HepG2 (cell line): ENCODE measurements at regions not wholly inside any gene's neighbourhood (a gene's known extent, or its start where the extent isn't known, plus 50 kb on each side); places are given as distances from the start of the nearest gene placed in this dataset.
"Not testable (repeated sequence)": the region's sequence is repeated elsewhere in the genome, so short reads cannot be mapped to it uniquely, and the experiment has no call there.

Source experiments
- ATAC-seq: fragments of 200-7000 bp; cut with Tn5 transposase; 3 replicates; pipeline ENCODE4 v1.9.1; 2020; ENCODE audit warnings: mild to moderate bottlenecking, moderate library complexity
- BruUV-seq: library from RNA; stranded (reverse); fragments of 400-500 nt; replicated peaks from 2 replicates; lab custom pipeline; 2021; lab: Mats Ljungman, UMichigan
- CTCF ChIA-PET: fragments of 300-600 bp; formaldehyde crosslinking; extraction: SDS; loops from one replicate; lab custom pipeline; 2021; ENCODE audit warnings: low total read pairs, inconsistent platforms, low intra/inter-chr PET ratio; lab: Yijun Ruan, JAX
- POLR2A ChIA-PET: fragments of 350-600 bp; sonication (Branson Sonifier 250); formaldehyde crosslinking; loops from one replicate; lab custom pipeline; 2020; ENCODE audit warnings: antibody characterized with exemption, inconsistent platforms; lab: Yijun Ruan, JAX
- DNase-seq: peaks from one replicate; pipeline ENCODE4 v3.0.0-alpha.2; 2015; ENCODE audit warnings: low spot score
- FAIRE-seq: peaks from 3 replicates; lab custom pipeline; 2011; peaks lifted over from hg19 to GRCh38; lab: Jason Lieb, UNC
- H2AFZ ChIP-seq: one replicate; pipeline ENCODE4 v1.6.1; 2011; ENCODE audit warnings: low read length, inconsistent platforms
- H3K27ac ChIP-seq: fragments of 300-600 bp; 3 replicates; pipeline ENCODE4 v1.8.0; 2011; ENCODE audit warnings: mixed run types, mild to moderate bottlenecking, mixed read lengths, low read length, inconsistent platforms; ENCODE audit not compliant: insufficient read depth; ENCODE audit errors: extremely low read length
- H3K27me3 ChIP-seq, 2 experiments: fragments of 200-600 bp in 1 of 2; 2 replicates in 1 of 2; 3 replicates in 1 of 2; pipeline versions ENCODE4 v1.6.0 to v1.8.0; 2011; ENCODE audit warnings: low read length in 2 of 2, mild to moderate bottlenecking in 2 of 2, moderate library complexity in 2 of 2, inconsistent platforms in 1 of 2; ENCODE audit not compliant: insufficient read depth in 2 of 2, control insufficient read depth in 1 of 2
- H3K36me3 ChIP-seq, 2 experiments: fragments of 200-600 bp in 1 of 2; replicated peaks in 1 of 2; 2 replicates in 1 of 2; 3 replicates in 1 of 2; pipeline versions ENCODE4 v1.5.1 to v1.8.0; 2011; ENCODE audit warnings: low read length in 2 of 2, inconsistent platforms in 1 of 2; ENCODE audit not compliant: insufficient read depth in 2 of 2, control insufficient read depth in 1 of 2
- H3K4me1 ChIP-seq: 2 replicates; pipeline ENCODE4 v1.5.1; 2012; ENCODE audit warnings: low read length, inconsistent platforms; ENCODE audit not compliant: insufficient read depth
- H3K4me2 ChIP-seq: 2 replicates; pipeline ENCODE4 v1.6.0; 2011; ENCODE audit warnings: low read depth, low read length, inconsistent platforms
- H3K4me3 ChIP-seq, 3 experiments: fragments of 200-600 bp in 1 of 3; sonication (generic), shearing (Covaris generic) in 1 of 3; replicated peaks in 1 of 3; 2 replicates each; pipeline ENCODE4 v1.5.1; 2011 to 2016; ENCODE audit warnings: low read length in 3 of 3, inconsistent platforms in 2 of 3, low read depth in 2 of 3, mild to moderate bottlenecking in 2 of 3, control low read depth in 1 of 3, mixed read lengths in 1 of 3; ENCODE audit not compliant: insufficient read depth in 1 of 3
- H3K79me2 ChIP-seq: one replicate; pipeline ENCODE4 v1.6.1; 2011; ENCODE audit warnings: low read length, inconsistent platforms; ENCODE audit not compliant: insufficient read depth
- H3K9ac ChIP-seq: 2 replicates; pipeline ENCODE4 v1.6.0; 2011; ENCODE audit warnings: mild to moderate bottlenecking, low read depth, low read length, inconsistent platforms; ENCODE audit not compliant: insufficient read depth
- H3K9me3 ChIP-seq: 2 replicates; pipeline ENCODE4 v1.5.1; 2012; ENCODE audit warnings: mild to moderate bottlenecking, low read length
- H4K20me1 ChIP-seq: 2 replicates; pipeline ENCODE4 v1.6.0; 2011; ENCODE audit warnings: inconsistent platforms, mild to moderate bottlenecking, low read length, moderate library complexity; ENCODE audit not compliant: insufficient read depth
- CEBPB ChIP-seq: IDR thresholded peaks from 2 replicates; pipeline ENCODE4 v1.6.1; 2011; ENCODE audit warnings: low read depth, low read length, improper control_type of control experiment, borderline replicate concordance
- HNF4A ChIP-seq: sonication (generic); formaldehyde crosslinking; IDR thresholded peaks from 2 replicates; pipeline ENCODE4 v1.4.0; 2020; ENCODE audit warnings: missing genetic modification reagents
- HNF4G ChIP-seq, 2 experiments: sonication (generic) in 1 of 2; formaldehyde crosslinking in 1 of 2; IDR thresholded peaks; 2 replicates each; pipeline versions ENCODE4 v1.4.0 to v1.6.1; 2011 to 2020; ENCODE audit warnings: borderline replicate concordance in 2 of 2, low read depth in 2 of 2, mild to moderate bottlenecking in 2 of 2, low read length in 1 of 2, missing genetic modification reagents in 1 of 2, moderate library complexity in 1 of 2
- NFYB ChIP-seq: sonication (generic); formaldehyde crosslinking; IDR thresholded peaks from 2 replicates; pipeline ENCODE4 v1.4.0; 2020; ENCODE audit warnings: missing genetic modification reagents
- NFYC ChIP-seq: IDR thresholded peaks from 2 replicates; pipeline ENCODE4 v1.6.1; 2016; ENCODE audit warnings: missing genetic modification reagents, missing compliant biosample characterization
- RBM39 ChIP-seq: fragments of 200-400 bp; formaldehyde crosslinking; IDR thresholded peaks from one replicate; pipeline ENCODE4 v1.6.1; 2018; ENCODE audit warnings: antibody characterized with exemption, mild to moderate bottlenecking, low read depth, low read length; ENCODE audit not compliant: poor library complexity, severe bottlenecking
- TAF1 ChIP-seq: sonication (generic); formaldehyde crosslinking; IDR thresholded peaks from 2 replicates; pipeline ENCODE4 v1.4.0; 2020; ENCODE audit warnings: missing genetic modification reagents
- TEAD3 ChIP-seq: optimal IDR thresholded peaks from 2 replicates; pipeline ENCODE3; 2016; ENCODE audit warnings: borderline replicate concordance
- WGBS: methylation state at CpG from one replicate; pipeline ENCODE4 v1.1.6; 2017; ENCODE audit warnings: low lambda C conversion rate; 5-methylcytosine and 5-hydroxymethylcytosine counted together
- in situ Hi-C: cut with HindIII; loops from 2 replicates; pipeline ENCODE4 v1.10.0; 2017; ENCODE audit warnings: low pct_unique_long_range_greater_than_20kb; ENCODE audit not compliant: extremely low pct_ligation_motif_present
- intact Hi-C: fragments of 100-400 bp; cut with micrococcal nuclease; formaldehyde crosslinking; loops from one replicate; pipeline ENCODE4 v1.10.0; 2022; ENCODE audit not compliant: unreplicated experiment

GRCh38 chr1:110272045-110272444, 61.9 kb downstream of the KCNC4 start:
- in situ Hi-C loops (no loop called here), intact Hi-C loops (no loop called here)
- no peak overlapping the region for H3K4me2 ChIP-seq
- H3K9me3 ChIP-seq = no peaks in the 10 kb centered on the region
- H3K4me3 ChIP-seq = no peak overlapping the region
- no peak overlapping the region for H3K9ac ChIP-seq
- no peak overlapping the region for H2AFZ ChIP-seq
- FAIRE-seq = no peak
- peaks cover 9% of the 10 kb centered on the region for H3K4me1 ChIP-seq
- peaks cover 0 to 6% of the 10 kb centered on the region in 2 experiments; a peak in 3 of 5 replicates for H3K27me3 ChIP-seq
- peak; percentile 58 for ATAC-seq
- H3K27ac ChIP-seq = no peak overlapping the region
- TF ChIP-seq TAF1 (CRISPR knock-in tag) = no peak
- peak; percentile 31; the same call in 1 of the 2 replicates for TF ChIP-seq HNF4G (IDR thresholded peaks at IDR 0.05; ENCODE audit: borderline replicate concordance, low read depth, low read length)
- no peak for TF ChIP-seq HNF4G (CRISPR knock-in tag; IDR thresholded peaks at IDR 0.05; ENCODE audit: borderline replicate concordance, low read depth)
- TF ChIP-seq TEAD3 (CRISPR knock-in tag) = peak; percentile 84
- TF ChIP-seq NFYB (CRISPR knock-in tag) = peak; percentile 57
- peak; percentile 64 for TF ChIP-seq HNF4A (CRISPR knock-in tag)
- peak; percentile 22; the same call in 1 of the 2 replicates for TF ChIP-seq CEBPB
- TF ChIP-seq NFYC (CRISPR knock-in tag) = peak; percentile 53
- TF ChIP-seq RBM39 = no peak
- H4K20me1 ChIP-seq = no peaks in the 10 kb centered on the region
- no peaks in the 10 kb centered on the region for H3K36me3 ChIP-seq
- POLR2A ChIA-PET = no interaction called here
- CTCF ChIA-PET = no interaction called here
- H3K79me2 ChIP-seq = no peaks in the 10 kb centered on the region
- peak; percentile 57 for DNase-seq
- no TSS peak for BruUV-seq

- in situ Hi-C loops, intact Hi-C loops, H3K36me3 ChIP-seq, H3K4me1 ChIP-seq, ATAC-seq, H3K4me2 ChIP-seq, BruUV-seq, POLR2A ChIA-PET, H4K20me1 ChIP-seq, H3K79me2 ChIP-seq, H2AFZ ChIP-seq, H3K4me3 ChIP-seq, H3K27ac ChIP-seq, H3K27me3 ChIP-seq, DNase-seq, H3K9ac ChIP-seq, FAIRE-seq, CTCF ChIA-PET, H3K9me3 ChIP-seq: not testable (repeated sequence)
- WGBS = 3% methylated on average over 2 of the region's 2 CpGs
Observed at GRCh38 chr1:110273832-110274231, 63.7 kb downstream of the KCNC4 start.
